Kidney (tissue), 13 donors: ENCODE measurements at regions not wholly inside any gene's neighbourhood (a gene's known extent, or its start where the extent isn't known, plus 50 kb on each side); places are given as distances from the start of the nearest gene placed in this dataset.

Experiments used
- DNase-seq, 5 donors: peaks; one replicate each; pipeline ENCODE4 v3.0.0-alpha.2; 2013 to 2020
- FAIRE-seq: peaks from 2 replicates; lab custom pipeline; 2012; peaks lifted over from hg19 to GRCh38; lab: Jason Lieb, UNC
- H3K27ac ChIP-seq, 2 donors: one replicate each; pipeline ENCODE4 v1.7.0; 2013; ENCODE audit warnings: low read depth in 2 of 2, low read length in 2 of 2, inconsistent platforms in 1 of 2
- H3K27me3 ChIP-seq: one replicate; pipeline ENCODE4 v1.7.1; 2013; ENCODE audit warnings: low read length, inconsistent platforms; ENCODE audit not compliant: control insufficient read depth, insufficient read depth
- H3K36me3 ChIP-seq, 3 donors: one replicate each; pipeline versions ENCODE4 v1.7.0 to v1.7.1; 2013; ENCODE audit warnings: low read length in 3 of 3, control low read depth in 1 of 3, inconsistent platforms in 1 of 3; ENCODE audit not compliant: insufficient read depth in 3 of 3, control insufficient read depth in 2 of 3
- H3K4me1 ChIP-seq, 3 donors: one replicate each; pipeline versions ENCODE4 v1.7.0 to v1.7.1; 2013; ENCODE audit warnings: low read length in 3 of 3, inconsistent platforms in 1 of 3, low read depth in 1 of 3; ENCODE audit not compliant: control insufficient read depth in 2 of 3, insufficient read depth in 2 of 3
- H3K4me3 ChIP-seq, 3 donors: one replicate each; pipeline versions ENCODE4 v1.7.0 to v1.8.1; 2013; ENCODE audit warnings: low read length in 3 of 3, control low read depth in 1 of 3, inconsistent platforms in 1 of 3
- H3K9ac ChIP-seq, 3 donors: one replicate each; pipeline versions ENCODE4 v1.7.0 to v1.7.1; 2013; ENCODE audit warnings: low read length in 3 of 3, control low read depth in 1 of 3, inconsistent platforms in 1 of 3
- H3K9me3 ChIP-seq, 3 donors: one replicate each; pipeline versions ENCODE4 v1.7.0 to v1.7.1; 2013; ENCODE audit warnings: low read length in 3 of 3, control low read depth in 1 of 3, inconsistent platforms in 1 of 3; ENCODE audit not compliant: control insufficient read depth in 2 of 3, insufficient read depth in 1 of 3
- CTCF ChIP-seq: IDR thresholded peaks from 3 replicates; pipeline ENCODE4 v1.5.1; 2012; ENCODE audit warnings: mild to moderate bottlenecking, moderate library complexity, borderline replicate concordance; ENCODE audit not compliant: insufficient read depth; ENCODE audit errors: extremely low read depth
- intact Hi-C: fragments of 100-400 bp; cut with DNase I; formaldehyde crosslinking; loops from one replicate; pipeline ENCODE4 v1.11.1; 2022
- donor health status: control.
- donor health status: control.
- donor health status: control.
- donor health status: control.
- donor health status: control.
- donor health status: DM: yes; HTN: yes; CAD: no.
- donor health status: Normal renal cell carcinoma (clear cell type).

DNA sequence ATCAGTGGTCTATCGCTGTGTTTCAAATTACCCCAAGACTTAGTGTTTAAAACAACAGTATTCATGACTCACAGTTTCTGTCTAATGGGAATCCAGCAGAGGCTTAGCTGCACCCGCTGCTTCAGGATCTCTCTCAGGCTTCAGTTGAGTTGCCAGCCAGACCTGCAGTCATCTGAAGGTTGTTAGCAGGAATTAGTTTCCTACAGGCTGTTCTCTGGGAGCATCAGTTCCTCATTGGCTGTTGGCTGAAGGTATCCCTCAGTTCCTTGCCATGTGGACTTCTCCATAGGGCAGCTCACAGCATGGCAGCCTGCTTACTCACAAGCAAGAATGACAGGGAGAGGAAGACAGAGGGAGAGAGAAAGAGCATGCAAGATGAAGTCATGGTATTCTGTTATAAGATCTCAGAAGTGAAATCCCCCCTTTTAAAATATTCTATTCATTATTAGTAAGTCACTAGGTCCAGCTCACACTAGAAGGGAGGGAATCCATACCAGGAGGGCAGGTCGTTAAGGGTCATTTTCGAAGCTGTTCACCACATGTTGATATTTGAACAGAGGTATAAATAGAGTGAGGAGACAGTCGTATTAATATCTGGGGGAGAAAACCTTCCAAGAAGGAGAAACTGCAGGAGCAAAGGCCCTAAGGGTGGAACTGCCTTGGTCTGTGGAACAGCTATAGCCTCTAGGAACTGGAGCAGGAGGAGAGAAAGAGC lies 473.9 kb upstream of the PPP2R3A start:
- Histone ChIP-seq H3K4me1 (no peaks in the 10 kb centered on the region), H3K9me3 (no peaks in the 10 kb centered on the region), H3K27ac (no peak overlapping the region), H3K9ac (no peak overlapping the region), H3K27me3 (no peaks in the 10 kb centered on the region), H3K36me3 (no peaks in the 10 kb centered on the region), H3K4me3 (no peak overlapping the region)
- FAIRE-seq (no peak), DNase-seq (no peak)
- no peak for TF ChIP-seq CTCF
- intact Hi-C loops: no loop called here

DNA sequence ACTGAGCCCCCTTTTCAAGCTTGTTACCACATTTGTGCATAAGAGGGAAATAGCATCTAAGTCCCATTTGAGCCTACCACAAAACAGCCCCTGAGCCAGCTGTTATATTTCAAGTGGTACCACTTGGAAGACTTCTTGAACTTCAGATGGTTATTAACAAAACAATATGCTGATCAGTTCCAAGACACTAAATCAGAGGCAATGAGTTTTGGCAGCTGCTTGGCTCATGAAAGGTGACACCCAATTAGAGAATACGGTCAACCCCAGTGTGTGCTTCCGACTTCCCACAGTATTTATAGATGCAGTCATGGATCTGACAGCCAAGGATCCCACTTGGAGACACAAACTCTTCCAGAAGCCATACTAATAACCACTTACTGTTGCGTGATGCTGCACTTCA lies 469.6 kb upstream of the PPP2R3A start:
- TF ChIP-seq CTCF: no peak
- H3K27ac ChIP-seq: no peak overlapping the region
- H3K4me1 ChIP-seq: no peaks in the 10 kb centered on the region
- DNase-seq (peak in 2 of 5 donors; percentile 19 to 29), FAIRE-seq (no peak)
- no peak overlapping the region for H3K9ac ChIP-seq
- no peaks in the 10 kb centered on the region for H3K9me3 ChIP-seq
- no peak overlapping the region for H3K4me3 ChIP-seq
- H3K36me3 ChIP-seq: no peaks in the 10 kb centered on the region
- intact Hi-C loops: no loop called here
- no peaks in the 10 kb centered on the region for H3K27me3 ChIP-seq

DNA sequence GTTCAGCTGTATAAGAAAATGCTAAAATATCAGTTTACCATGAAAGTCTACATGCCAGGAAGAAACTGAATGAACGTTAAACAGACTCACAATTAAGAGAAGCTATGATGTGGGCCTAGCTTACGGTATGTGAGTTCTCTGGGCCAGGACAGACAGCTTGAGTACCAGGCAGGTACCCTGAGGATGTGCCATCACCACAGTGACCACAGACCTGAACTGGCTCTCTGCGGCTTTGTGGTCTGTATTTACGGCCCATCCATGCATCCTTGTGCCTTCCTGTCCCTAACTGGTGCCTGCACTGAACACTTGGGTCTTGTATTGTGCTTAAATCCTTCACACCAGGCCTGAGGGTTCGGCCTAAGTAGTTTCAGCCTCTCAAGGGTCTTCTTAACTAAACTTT lies 467.5 kb upstream of the PPP2R3A start:
- Histone ChIP-seq H3K4me1 (no peaks in the 10 kb centered on the region), H3K27ac (no peak overlapping the region), H3K27me3 (no peaks in the 10 kb centered on the region), H3K9ac (no peak overlapping the region), H3K36me3 (no peaks in the 10 kb centered on the region), H3K9me3 (no peaks in the 10 kb centered on the region), H3K4me3 (no peak overlapping the region)
- DNase-seq (no peak), FAIRE-seq (no peak)
- TF ChIP-seq CTCF: no peak
- intact Hi-C loops: no loop called here

DNA sequence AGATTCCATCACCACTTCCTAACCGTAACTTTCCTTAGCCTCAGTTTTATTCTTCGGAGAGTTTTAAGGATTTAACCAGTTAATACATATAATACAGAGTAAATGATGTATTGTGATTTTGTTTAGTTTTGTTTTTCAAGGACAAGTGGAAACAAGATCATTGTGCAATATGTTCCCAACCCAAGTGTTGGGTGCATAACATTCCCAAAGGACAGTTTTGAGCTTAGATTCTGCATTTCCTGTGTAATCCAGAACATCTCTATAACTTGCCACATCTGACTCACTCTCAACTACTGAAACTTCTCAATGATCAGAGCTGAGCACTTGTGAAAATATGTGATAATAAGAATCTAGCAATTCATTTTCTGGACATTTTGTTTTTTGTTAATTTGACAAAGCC lies 466.1 kb upstream of the PPP2R3A start:
- intact Hi-C loops: no loop called here
- no peak for TF ChIP-seq CTCF
- H3K9ac ChIP-seq: no peak overlapping the region
- FAIRE-seq (no peak), DNase-seq (no peak)
- no peaks in the 10 kb centered on the region for H3K36me3 ChIP-seq
- H3K4me3 ChIP-seq: no peak overlapping the region
- H3K9me3 ChIP-seq: no peaks in the 10 kb centered on the region
- H3K4me1 ChIP-seq: no peaks in the 10 kb centered on the region
- H3K27ac ChIP-seq: no peak overlapping the region
- H3K27me3 ChIP-seq: no peaks in the 10 kb centered on the region
